ENCODE measurements at regions not wholly inside any gene's neighbourhood (a gene's known extent, or its start where the extent isn't known, plus 50 kb on each side); places are given as distances from the start of the nearest gene placed in this dataset.

DNA sequence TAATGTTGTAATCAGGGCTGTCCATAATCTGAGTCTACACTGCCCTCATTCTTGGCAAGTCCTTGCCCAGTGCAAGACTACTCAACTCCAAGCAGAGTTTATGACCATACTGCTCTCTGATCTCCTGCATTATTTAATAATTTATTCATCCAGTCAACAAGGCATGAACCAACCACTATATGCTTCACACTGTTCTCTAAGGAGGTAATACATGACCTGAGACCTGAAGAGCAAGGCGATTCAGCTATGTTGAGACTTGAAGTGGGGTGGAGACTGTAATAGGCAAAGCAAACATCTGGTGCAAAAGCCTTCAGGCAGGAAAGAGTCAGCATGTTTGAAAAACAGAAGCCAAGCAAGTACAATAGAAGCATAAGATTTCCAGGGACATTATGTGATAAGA is 1362.8 kb downstream of the ROBO2 start:
- TF ChIP-seq, protein P1, sequence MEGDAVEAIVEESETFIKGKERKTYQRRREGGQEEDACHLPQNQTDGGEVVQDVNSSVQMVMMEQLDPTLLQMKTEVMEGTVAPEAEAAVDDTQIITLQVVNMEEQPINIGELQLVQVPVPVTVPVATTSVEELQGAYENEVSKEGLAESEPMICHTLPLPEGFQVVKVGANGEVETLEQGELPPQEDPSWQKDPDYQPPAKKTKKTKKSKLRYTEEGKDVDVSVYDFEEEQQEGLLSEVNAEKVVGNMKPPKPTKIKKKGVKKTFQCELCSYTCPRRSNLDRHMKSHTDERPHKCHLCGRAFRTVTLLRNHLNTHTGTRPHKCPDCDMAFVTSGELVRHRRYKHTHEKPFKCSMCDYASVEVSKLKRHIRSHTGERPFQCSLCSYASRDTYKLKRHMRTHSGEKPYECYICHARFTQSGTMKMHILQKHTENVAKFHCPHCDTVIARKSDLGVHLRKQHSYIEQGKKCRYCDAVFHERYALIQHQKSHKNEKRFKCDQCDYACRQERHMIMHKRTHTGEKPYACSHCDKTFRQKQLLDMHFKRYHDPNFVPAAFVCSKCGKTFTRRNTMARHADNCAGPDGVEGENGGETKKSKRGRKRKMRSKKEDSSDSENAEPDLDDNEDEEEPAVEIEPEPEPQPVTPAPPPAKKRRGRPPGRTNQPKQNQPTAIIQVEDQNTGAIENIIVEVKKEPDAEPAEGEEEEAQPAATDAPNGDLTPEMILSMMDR (conservative IDR thresholded peaks at IDR 0.05; ENCODE audit: low read depth, low read length) = no peak
- DNase-seq (ENCODE audit: low read depth) = no peak
- H3K4me3 ChIP-seq (ENCODE audit: low read depth, low read length) = no peak overlapping the region

DNA sequence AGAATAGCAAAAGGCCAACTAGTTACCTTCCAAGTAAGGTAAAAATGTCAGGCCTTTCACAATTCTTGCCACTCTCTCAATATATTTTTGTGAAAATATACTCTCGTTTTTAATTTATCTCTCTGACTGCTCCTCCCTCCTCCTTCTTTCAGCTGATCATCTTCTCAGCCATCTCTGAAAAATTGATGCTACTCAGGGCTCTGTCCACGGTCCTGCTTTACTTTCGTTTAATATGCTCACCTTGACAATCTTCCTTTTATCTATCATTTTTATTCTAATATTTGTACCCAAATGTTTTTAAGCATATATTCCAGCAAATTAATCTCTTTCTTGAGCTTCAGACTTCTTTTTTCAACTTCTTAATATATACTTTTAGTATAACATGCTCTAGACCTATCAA is 1362.1 kb downstream of the ROBO1 start:
- TF ChIP-seq, protein P1 (conservative IDR thresholded peaks at IDR 0.05; ENCODE audit: low read depth, low read length) = no peak
- H3K4me3 ChIP-seq (ENCODE audit: low read depth, low read length) = no peak overlapping the region
- DNase-seq (ENCODE audit: low read depth) = no peak

DNA sequence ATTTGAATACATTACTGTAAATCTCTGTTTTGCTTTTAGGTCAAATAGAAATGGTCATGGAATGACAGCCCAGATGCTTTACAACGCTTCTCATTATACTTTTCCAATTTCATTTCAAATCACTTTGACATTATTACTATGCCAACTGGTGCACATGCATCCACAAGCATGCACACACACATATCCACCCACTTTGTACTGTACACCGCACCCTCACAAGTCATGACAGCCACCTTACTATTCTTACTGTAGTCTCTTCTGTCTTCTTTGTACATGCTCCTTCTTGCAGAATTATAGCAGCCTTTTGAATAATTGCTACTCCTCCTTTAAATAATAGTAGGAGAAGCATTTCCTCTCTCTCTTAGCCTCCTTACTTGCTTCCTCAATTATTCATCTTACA is 1361.4 kb downstream of the ROBO1 start:
- TF ChIP-seq, protein P1 (conservative IDR thresholded peaks at IDR 0.05; ENCODE audit: low read depth, low read length) = no peak
- no peak for DNase-seq (ENCODE audit: low read depth)

DNA sequence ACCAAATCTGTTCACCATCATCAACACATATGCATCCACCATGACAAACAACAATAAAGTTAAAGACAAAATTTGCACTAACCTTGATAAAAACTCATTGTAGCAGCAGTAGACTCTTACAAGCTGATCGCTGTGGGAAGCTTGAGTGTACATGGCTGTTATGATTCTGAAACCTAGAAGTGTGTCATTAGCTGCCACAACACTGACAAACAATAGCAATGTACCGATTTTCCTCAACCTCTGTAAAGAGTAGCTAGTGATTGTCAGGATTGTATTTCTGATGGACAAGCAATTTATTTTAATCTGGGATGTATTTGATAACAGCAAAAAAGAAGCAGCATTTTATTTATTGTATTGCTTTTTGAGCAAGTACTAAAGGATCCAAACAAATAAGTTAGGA is 1357.7 kb downstream of the ROBO1 start:
- DNase-seq (ENCODE audit: low read depth) = no peak
- H3K4me3 ChIP-seq (ENCODE audit: low read depth, low read length) = no peak overlapping the region
- TF ChIP-seq, protein P1 (conservative IDR thresholded peaks at IDR 0.05; ENCODE audit: low read depth, low read length) = no peak

More for the DNA sequence above, 1361.4 kb downstream of the ROBO1 start:
- no peak overlapping the region for H3K4me3 ChIP-seq (ENCODE audit: low read depth, low read length)

DNA sequence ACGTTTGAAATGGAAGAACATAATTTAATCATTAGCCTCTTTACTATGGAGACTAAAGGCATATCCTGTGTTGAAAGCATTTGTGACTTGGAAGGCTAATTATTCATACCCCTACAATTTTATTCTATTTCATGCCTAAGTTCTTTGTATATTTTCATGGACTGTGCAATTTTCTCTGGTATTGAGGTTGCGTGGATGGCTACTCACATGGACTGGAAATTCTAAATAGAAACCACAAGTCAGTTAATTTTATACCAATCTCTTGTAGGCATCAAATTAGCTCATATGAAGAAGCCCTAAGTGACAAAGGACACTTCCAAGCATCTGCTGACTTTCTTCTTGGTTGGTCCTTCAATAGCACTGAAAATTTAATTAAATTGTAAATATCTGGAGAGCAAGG is 1353.5 kb downstream of the ROBO1 start:
- no peak overlapping the region for H3K4me3 ChIP-seq (ENCODE audit: low read depth, low read length)
- TF ChIP-seq, protein P1 (conservative IDR thresholded peaks at IDR 0.05; ENCODE audit: low read depth, low read length) = no peak
- DNase-seq (ENCODE audit: low read depth) = no peak

DNA sequence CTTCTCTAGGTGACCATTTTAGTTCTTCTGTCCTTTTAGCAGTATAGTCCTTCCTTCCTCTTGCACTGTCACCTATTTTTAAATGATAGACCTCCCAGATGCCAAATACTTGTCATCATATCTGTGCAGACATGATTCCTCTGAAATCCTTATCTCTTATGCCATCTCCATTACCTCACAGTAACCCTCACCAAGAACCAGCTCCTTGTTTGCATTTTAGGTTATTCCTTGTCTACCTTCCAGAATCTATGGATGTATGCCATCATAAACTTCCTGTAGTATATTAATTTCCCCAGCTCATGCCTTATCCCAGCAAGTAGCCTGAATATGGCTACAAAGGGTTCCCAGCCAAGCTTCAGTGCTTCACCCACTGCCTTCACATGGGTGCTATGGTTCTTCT is 1347.2 kb downstream of the ROBO1 start:
- TF ChIP-seq, protein P1 (conservative IDR thresholded peaks at IDR 0.05; ENCODE audit: low read depth, low read length) = no peak
- no peak overlapping the region for H3K4me3 ChIP-seq (ENCODE audit: low read depth, low read length)
- DNase-seq (ENCODE audit: low read depth) = no peak

DNA sequence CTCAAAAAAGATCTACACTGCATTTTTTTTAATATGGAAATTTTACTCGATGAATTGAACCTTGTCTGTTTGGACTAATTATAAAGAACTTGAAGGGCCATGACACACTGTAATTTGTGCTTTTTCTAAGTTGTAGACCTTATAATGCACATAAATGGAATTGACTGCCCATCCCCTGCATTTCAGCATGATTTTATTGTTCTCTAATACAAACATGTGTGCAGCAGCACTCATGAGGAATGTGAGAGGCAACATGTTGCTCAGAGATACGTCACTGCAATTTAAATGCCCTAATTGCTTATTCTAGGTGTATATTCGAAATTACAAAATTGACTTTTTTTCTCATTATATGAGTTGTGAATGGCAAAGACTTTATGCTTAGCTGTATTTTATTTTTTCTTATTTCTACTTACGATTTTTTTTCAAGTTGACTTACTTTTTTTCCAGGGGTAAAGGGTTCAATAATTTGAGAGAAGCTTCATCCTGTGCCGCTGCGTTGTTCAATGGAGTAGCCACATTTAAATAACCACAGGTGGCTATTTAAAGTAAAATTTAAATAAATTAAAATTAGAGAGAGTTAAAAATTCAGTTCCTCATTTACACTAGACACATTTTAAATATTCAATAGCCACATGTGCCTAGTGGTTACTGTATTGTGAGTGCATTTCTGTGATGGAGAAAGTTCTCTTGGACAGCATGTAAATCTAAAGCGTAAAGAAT is 1346.4 kb downstream of the ROBO1 start:
- DNase-seq (ENCODE audit: low read depth) = no peak
- TF ChIP-seq, protein P1 (conservative IDR thresholded peaks at IDR 0.05; ENCODE audit: low read depth, low read length) = no peak
- H3K4me3 ChIP-seq (ENCODE audit: low read depth, low read length) = no peak overlapping the region

Measured in choroid plexus epithelial cell (primary cell).